HL-60/S4 (cell line): ENCODE measurements at regions not wholly inside any gene's neighbourhood (a gene's known extent, or its start where the extent isn't known, plus 50 kb on each side); places are given as distances from the start of the nearest gene placed in this dataset.
"Not testable (repeated sequence)": the region's sequence is repeated elsewhere in the genome, so short reads cannot be mapped to it uniquely, and the experiment has no call there.

Source experiments
- in situ Hi-C: fragments of 300-500 bp; cut with MboI; formaldehyde crosslinking; loops from 2 replicates; pipeline ENCODE4 v1.14.3; 2022; ENCODE audit warnings: low sequenced_read_pairs

- in situ Hi-C loops = no loop called here
These were observed 201.2 kb downstream of the MSX2 start for GRCh38 chr5:174925586-174925985.

- in situ Hi-C loops = no loop called here
These were observed 198.6 kb downstream of the MSX2 start for GRCh38 chr5:174922955-174923354.

GRCh38 chr5:174920906-174921550 lies 196.6 kb downstream of the MSX2 start:
- in situ Hi-C loops = no loop called here

- in situ Hi-C loops = no loop called here
These were observed 195.0 kb downstream of the MSX2 start for GRCh38 chr5:174919351-174919750.

GRCh38 chr5:174918655-174919054 lies 194.3 kb downstream of the MSX2 start:
- in situ Hi-C loops = no loop called here

GRCh38 chr5:174917976-174918554 lies 193.7 kb downstream of the MSX2 start:
- in situ Hi-C loops = no loop called here

- in situ Hi-C loops = not testable (repeated sequence)
These were observed 193.1 kb downstream of the MSX2 start for GRCh38 chr5:174917435-174917834.

- in situ Hi-C loops = not testable (repeated sequence)
These were observed 192.5 kb downstream of the MSX2 start for GRCh38 chr5:174916924-174917323.

- in situ Hi-C loops = no loop called here
These were observed 191.8 kb downstream of the MSX2 start for GRCh38 chr5:174916227-174916626.

- in situ Hi-C loops = no loop called here
These were observed 186.7 kb downstream of the MSX2 start for GRCh38 chr5:174911118-174911517.

- in situ Hi-C loops = no loop called here
These were observed 185.9 kb downstream of the MSX2 start for GRCh38 chr5:174910245-174910737.

GRCh38 chr5:174903172-174903732 lies 178.9 kb downstream of the MSX2 start:
- in situ Hi-C loops = no loop called here

GRCh38 chr5:174901336-174901735 lies 177.0 kb downstream of the MSX2 start:
- in situ Hi-C loops = no loop called here

- in situ Hi-C loops = no loop called here
These were observed 176.0 kb downstream of the MSX2 start for GRCh38 chr5:174900240-174900865.

GRCh38 chr5:174897281-174897950 lies 173.0 kb downstream of the MSX2 start:
- in situ Hi-C loops = no loop called here

GRCh38 chr5:174895360-174895759 lies 171.0 kb downstream of the MSX2 start:
- in situ Hi-C loops = no loop called here

- in situ Hi-C loops = no loop called here
These were observed 168.4 kb downstream of the MSX2 start for GRCh38 chr5:174892742-174893141.

- in situ Hi-C loops = not testable (repeated sequence)
These were observed 156.2 kb downstream of the MSX2 start for GRCh38 chr5:174880412-174881200.

GRCh38 chr5:174877987-174878386 lies 153.6 kb downstream of the MSX2 start:
- in situ Hi-C loops = no loop called here

GRCh38 chr5:174872271-174872670 lies 147.9 kb downstream of the MSX2 start:
- in situ Hi-C loops = no loop called here

GRCh38 chr5:174852143-174852542 lies 127.8 kb downstream of the MSX2 start:
- in situ Hi-C loops = no loop called here
